ENCODE measurements at regions not wholly inside any gene's neighbourhood (a gene's known extent, or its start where the extent isn't known, plus 50 kb on each side); places are given as distances from the start of the nearest gene placed in this dataset.

- TF ChIP-seq, protein P1, sequence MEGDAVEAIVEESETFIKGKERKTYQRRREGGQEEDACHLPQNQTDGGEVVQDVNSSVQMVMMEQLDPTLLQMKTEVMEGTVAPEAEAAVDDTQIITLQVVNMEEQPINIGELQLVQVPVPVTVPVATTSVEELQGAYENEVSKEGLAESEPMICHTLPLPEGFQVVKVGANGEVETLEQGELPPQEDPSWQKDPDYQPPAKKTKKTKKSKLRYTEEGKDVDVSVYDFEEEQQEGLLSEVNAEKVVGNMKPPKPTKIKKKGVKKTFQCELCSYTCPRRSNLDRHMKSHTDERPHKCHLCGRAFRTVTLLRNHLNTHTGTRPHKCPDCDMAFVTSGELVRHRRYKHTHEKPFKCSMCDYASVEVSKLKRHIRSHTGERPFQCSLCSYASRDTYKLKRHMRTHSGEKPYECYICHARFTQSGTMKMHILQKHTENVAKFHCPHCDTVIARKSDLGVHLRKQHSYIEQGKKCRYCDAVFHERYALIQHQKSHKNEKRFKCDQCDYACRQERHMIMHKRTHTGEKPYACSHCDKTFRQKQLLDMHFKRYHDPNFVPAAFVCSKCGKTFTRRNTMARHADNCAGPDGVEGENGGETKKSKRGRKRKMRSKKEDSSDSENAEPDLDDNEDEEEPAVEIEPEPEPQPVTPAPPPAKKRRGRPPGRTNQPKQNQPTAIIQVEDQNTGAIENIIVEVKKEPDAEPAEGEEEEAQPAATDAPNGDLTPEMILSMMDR (IDR thresholded peaks at IDR 0.05; ENCODE audit: poor library complexity), result no peak
- no peak for TF ChIP-seq EZH2 (IDR thresholded peaks at IDR 0.05; ENCODE audit: borderline replicate concordance)
- no peak for TF ChIP-seq EZH2phosphoT487 (IDR thresholded peaks at IDR 0.05; ENCODE audit: low read depth, severe bottlenecking, unreplicated experiment)
These were observed 128.9 kb upstream of the PDE10A start for GRCh38 chr6:165791876-165792437.

All from hepatocyte (in vitro differentiated cells).